Transverse colon (tissue), 3 donors: ENCODE measurements at regions not wholly inside any gene's neighbourhood (a gene's known extent, or its start where the extent isn't known, plus 50 kb on each side); places are given as distances from the start of the nearest gene placed in this dataset.

ENCODE experiments used
- POLR2A ChIP-seq: fragments of 450-650 bp; IDR thresholded peaks from one replicate; pipeline ENCODE4 v1.6.1; 2016; ENCODE audit warnings: antibody characterized with exemption, mild to moderate bottlenecking, moderate library complexity
- TF ChIP-seq, protein P1 (sequence below), 5 experiments: fragments of 200-600 bp in 3 of 5; fragments of 450-650 bp in 2 of 5; sonication (generic) in 3 of 5; IDR thresholded peaks; 1 replicate in 2 of 5; 2 replicates in 3 of 5; pipeline ENCODE4 v1.5.1; 2016 to 2017; ENCODE audit warnings: antibody characterized with exemption in 5 of 5, inconsistent platforms in 3 of 5, mild to moderate bottlenecking in 2 of 5, moderate library complexity in 1 of 5

- TF ChIP-seq, protein P1, sequence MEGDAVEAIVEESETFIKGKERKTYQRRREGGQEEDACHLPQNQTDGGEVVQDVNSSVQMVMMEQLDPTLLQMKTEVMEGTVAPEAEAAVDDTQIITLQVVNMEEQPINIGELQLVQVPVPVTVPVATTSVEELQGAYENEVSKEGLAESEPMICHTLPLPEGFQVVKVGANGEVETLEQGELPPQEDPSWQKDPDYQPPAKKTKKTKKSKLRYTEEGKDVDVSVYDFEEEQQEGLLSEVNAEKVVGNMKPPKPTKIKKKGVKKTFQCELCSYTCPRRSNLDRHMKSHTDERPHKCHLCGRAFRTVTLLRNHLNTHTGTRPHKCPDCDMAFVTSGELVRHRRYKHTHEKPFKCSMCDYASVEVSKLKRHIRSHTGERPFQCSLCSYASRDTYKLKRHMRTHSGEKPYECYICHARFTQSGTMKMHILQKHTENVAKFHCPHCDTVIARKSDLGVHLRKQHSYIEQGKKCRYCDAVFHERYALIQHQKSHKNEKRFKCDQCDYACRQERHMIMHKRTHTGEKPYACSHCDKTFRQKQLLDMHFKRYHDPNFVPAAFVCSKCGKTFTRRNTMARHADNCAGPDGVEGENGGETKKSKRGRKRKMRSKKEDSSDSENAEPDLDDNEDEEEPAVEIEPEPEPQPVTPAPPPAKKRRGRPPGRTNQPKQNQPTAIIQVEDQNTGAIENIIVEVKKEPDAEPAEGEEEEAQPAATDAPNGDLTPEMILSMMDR (IDR thresholded peaks at IDR 0.05): no peak
- TF ChIP-seq POLR2A: no peak
These were observed 95.0 kb upstream of the LDAH start for GRCh38 chr2:20917719-20918572.
